ENCODE measurements at regions not wholly inside any gene's neighbourhood (a gene's known extent, or its start where the extent isn't known, plus 50 kb on each side); places are given as distances from the start of the nearest gene placed in this dataset.

- TF ChIP-seq, protein P1, sequence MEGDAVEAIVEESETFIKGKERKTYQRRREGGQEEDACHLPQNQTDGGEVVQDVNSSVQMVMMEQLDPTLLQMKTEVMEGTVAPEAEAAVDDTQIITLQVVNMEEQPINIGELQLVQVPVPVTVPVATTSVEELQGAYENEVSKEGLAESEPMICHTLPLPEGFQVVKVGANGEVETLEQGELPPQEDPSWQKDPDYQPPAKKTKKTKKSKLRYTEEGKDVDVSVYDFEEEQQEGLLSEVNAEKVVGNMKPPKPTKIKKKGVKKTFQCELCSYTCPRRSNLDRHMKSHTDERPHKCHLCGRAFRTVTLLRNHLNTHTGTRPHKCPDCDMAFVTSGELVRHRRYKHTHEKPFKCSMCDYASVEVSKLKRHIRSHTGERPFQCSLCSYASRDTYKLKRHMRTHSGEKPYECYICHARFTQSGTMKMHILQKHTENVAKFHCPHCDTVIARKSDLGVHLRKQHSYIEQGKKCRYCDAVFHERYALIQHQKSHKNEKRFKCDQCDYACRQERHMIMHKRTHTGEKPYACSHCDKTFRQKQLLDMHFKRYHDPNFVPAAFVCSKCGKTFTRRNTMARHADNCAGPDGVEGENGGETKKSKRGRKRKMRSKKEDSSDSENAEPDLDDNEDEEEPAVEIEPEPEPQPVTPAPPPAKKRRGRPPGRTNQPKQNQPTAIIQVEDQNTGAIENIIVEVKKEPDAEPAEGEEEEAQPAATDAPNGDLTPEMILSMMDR (IDR thresholded peaks at IDR 0.05; ENCODE audit: low read length) = no peak
- no peak for TF ChIP-seq EZH2 (IDR thresholded peaks at IDR 0.05; ENCODE audit: borderline replicate concordance, low read length)
Observed at GRCh38 chr4:35525192-35525978, 718.9 kb downstream of the ARAP2 start.

All from OCI-LY1 (cell line).